DND-41 (cell line): ENCODE measurements at regions not wholly inside any gene's neighbourhood (a gene's known extent, or its start where the extent isn't known, plus 50 kb on each side); places are given as distances from the start of the nearest gene placed in this dataset.

Source experiments
- EZH2 ChIP-seq: IDR thresholded peaks from 3 replicates; pipeline ENCODE4 v1.6.1; 2012; ENCODE audit warnings: borderline replicate concordance, low read depth, mild to moderate bottlenecking, moderate library complexity, low read length, inconsistent platforms; ENCODE audit not compliant: severe bottlenecking
- TF ChIP-seq, protein P1 (sequence below): IDR thresholded peaks from 2 replicates; pipeline ENCODE4 v1.5.1; 2012; ENCODE audit warnings: borderline replicate concordance, low read length, moderate library complexity, mild to moderate bottlenecking; ENCODE audit not compliant: poor library complexity, severe bottlenecking; ENCODE audit errors: extremely low read depth

DNA sequence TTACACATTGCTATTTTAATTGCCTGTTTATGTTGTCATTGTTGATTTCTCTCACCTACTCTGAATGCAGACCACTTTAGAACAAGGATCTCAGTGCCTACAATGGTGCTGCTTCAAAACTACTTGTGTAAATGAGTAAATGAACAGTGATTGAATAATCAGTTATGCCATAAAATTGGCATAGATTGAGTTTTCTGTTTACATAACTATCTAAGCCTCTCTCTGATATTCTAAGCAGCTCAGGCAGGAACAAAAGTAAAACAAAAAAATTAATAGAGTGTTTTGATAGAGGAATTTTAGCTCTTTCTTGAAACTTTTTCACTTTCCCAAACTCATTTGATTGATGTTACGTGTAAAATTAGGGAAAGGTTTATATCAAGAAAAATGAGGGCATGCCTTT lies 232.3 kb upstream of the KITLG start:
- TF ChIP-seq, protein P1, sequence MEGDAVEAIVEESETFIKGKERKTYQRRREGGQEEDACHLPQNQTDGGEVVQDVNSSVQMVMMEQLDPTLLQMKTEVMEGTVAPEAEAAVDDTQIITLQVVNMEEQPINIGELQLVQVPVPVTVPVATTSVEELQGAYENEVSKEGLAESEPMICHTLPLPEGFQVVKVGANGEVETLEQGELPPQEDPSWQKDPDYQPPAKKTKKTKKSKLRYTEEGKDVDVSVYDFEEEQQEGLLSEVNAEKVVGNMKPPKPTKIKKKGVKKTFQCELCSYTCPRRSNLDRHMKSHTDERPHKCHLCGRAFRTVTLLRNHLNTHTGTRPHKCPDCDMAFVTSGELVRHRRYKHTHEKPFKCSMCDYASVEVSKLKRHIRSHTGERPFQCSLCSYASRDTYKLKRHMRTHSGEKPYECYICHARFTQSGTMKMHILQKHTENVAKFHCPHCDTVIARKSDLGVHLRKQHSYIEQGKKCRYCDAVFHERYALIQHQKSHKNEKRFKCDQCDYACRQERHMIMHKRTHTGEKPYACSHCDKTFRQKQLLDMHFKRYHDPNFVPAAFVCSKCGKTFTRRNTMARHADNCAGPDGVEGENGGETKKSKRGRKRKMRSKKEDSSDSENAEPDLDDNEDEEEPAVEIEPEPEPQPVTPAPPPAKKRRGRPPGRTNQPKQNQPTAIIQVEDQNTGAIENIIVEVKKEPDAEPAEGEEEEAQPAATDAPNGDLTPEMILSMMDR = no peak
- no peak for TF ChIP-seq EZH2
